ENCODE measurements at regions not wholly inside any gene's neighbourhood (a gene's known extent, or its start where the extent isn't known, plus 50 kb on each side); places are given as distances from the start of the nearest gene placed in this dataset.
"Not testable (repeated sequence)": the region's sequence is repeated elsewhere in the genome, so short reads cannot be mapped to it uniquely, and the experiment has no call there.

DNA sequence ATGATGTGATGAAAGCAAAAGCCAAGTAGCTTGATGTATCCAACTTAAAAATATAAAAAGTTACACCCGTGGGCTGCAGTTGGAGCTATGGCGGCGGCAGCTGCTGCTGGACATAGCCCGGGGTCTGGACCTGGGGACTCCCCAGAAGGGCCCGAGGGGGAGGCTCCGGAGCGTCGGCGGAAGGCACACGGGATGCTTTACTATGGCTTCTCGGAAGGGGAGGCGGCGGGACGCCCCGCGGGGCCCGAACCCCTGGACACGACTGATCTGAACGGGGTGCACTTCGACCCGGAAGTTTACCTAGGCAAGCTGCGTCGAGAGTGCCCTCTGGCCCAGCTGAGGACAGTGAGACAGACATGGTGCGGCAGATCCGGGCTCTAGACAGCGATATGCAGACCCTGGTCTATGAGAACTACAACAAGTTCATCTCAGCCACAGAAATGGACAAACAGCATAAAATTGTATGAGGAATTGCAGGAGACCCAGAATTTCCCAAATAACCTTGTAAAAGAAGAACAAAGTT lies 109.5 kb upstream of the EEF2KMT start:
- TF ChIP-seq, protein P1, sequence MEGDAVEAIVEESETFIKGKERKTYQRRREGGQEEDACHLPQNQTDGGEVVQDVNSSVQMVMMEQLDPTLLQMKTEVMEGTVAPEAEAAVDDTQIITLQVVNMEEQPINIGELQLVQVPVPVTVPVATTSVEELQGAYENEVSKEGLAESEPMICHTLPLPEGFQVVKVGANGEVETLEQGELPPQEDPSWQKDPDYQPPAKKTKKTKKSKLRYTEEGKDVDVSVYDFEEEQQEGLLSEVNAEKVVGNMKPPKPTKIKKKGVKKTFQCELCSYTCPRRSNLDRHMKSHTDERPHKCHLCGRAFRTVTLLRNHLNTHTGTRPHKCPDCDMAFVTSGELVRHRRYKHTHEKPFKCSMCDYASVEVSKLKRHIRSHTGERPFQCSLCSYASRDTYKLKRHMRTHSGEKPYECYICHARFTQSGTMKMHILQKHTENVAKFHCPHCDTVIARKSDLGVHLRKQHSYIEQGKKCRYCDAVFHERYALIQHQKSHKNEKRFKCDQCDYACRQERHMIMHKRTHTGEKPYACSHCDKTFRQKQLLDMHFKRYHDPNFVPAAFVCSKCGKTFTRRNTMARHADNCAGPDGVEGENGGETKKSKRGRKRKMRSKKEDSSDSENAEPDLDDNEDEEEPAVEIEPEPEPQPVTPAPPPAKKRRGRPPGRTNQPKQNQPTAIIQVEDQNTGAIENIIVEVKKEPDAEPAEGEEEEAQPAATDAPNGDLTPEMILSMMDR (IDR thresholded peaks at IDR 0.05; ENCODE audit: partially characterized antibody, unreplicated experiment): no peak
- no peak overlapping the region for H3K4me3 Mint-ChIP-seq (ENCODE audit: unreplicated experiment)
- H3K27me3 Mint-ChIP-seq (ENCODE audit: unreplicated experiment): peaks cover 1% of the 10 kb centered on the region

DNA sequence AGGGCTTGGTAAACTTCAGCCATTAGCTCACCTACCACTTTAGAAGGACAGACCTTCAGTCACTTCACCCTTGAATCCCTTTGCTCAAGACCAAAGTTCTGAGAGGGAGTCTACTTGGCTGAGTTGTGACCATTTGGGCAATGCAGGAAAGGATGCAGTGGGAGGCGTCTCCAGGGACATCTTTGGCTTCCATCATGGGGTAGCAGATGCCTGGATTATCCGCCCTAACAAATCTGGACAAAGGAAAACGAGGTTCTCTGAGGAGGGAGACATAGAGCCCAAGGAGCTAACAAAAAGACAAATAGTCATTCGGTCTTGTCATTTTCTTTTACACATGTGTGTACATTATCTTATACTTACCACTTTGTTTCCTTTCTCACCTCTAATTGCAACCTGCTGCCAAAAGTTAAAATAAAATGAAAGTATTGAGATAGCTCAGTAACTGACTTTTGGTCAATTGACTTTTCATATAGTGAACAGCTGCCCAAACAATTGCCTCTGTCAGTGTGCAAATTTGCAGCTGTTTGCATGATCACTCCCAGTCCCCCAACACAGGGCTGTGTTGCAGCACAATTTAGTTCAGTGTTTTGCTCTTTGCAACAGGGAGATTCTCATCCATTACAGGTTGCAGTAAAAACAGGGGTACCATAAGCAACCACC lies 108.9 kb upstream of the EEF2KMT start:
- Mint-ChIP-seq H3K27ac (ENCODE audit: unreplicated experiment) (peak overlapping the region; percentile 86), H3K9me3 (ENCODE audit: unreplicated experiment) (no peaks in the 10 kb centered on the region), H3K27me3 (ENCODE audit: unreplicated experiment) (peaks cover 1% of the 10 kb centered on the region), H3K4me1 (ENCODE audit: low read depth, unreplicated experiment) (no peaks in the 10 kb centered on the region), H3K4me3 (ENCODE audit: unreplicated experiment) (no peak overlapping the region), H3K36me3 (ENCODE audit: unreplicated experiment) (peaks cover 6% of the 10 kb centered on the region)
- TF ChIP-seq, protein P1 (IDR thresholded peaks at IDR 0.05; ENCODE audit: partially characterized antibody, unreplicated experiment): no peak
- DNase-seq: peak; percentile 31

More for the DNA sequence above, 109.5 kb upstream of the EEF2KMT start:
- H3K27ac Mint-ChIP-seq (ENCODE audit: unreplicated experiment): no peak overlapping the region
- H3K36me3 Mint-ChIP-seq (ENCODE audit: unreplicated experiment): peaks cover 6% of the 10 kb centered on the region
- H3K4me1 Mint-ChIP-seq (ENCODE audit: low read depth, unreplicated experiment): peaks cover 2% of the 10 kb centered on the region
- H3K9me3 Mint-ChIP-seq (ENCODE audit: unreplicated experiment): no peaks in the 10 kb centered on the region
- no peak for DNase-seq

DNA sequence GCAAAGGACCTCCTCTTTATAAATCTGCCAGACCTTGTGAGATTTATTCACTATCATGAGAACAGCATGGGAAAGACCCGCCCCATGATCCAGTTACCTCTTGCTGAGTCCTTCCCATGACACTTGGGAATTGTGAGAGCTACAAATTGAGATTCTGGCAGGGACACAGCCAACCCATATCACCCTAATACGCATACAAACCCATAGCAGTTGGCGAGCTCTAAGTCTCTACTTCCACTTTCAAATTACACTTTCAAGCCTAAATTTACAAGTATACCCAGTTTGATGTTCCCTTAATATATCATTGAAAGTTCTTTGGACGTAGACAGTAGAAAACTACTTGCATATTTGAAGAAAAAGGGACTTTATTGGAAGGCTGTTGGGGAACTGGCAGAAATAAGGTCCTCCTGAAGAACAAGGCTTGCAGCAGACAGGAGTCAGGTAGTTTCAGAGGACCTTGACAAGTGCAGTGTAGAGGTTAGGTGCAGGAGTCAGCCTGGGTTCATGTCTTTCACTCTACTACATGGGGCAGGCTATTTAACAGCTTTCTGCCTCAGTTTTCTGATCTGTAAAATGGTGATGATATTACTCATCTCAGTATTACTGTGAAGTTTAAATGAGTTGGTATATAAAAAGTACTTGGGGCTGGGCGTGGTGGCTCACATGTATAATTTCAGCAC lies 107.9 kb upstream of the EEF2KMT start:
- H3K4me1 Mint-ChIP-seq (ENCODE audit: low read depth, unreplicated experiment): no peaks in the 10 kb centered on the region
- no peak overlapping the region for H3K4me3 Mint-ChIP-seq (ENCODE audit: unreplicated experiment)
- no peaks in the 10 kb centered on the region for H3K9me3 Mint-ChIP-seq (ENCODE audit: unreplicated experiment)
- DNase-seq: no peak
- H3K27me3 Mint-ChIP-seq (ENCODE audit: unreplicated experiment): peaks cover 1% of the 10 kb centered on the region
- H3K36me3 Mint-ChIP-seq (ENCODE audit: unreplicated experiment): peaks cover 6% of the 10 kb centered on the region
- TF ChIP-seq, protein P1 (IDR thresholded peaks at IDR 0.05; ENCODE audit: partially characterized antibody, unreplicated experiment): no peak
- no peak overlapping the region for H3K27ac Mint-ChIP-seq (ENCODE audit: unreplicated experiment)

DNA sequence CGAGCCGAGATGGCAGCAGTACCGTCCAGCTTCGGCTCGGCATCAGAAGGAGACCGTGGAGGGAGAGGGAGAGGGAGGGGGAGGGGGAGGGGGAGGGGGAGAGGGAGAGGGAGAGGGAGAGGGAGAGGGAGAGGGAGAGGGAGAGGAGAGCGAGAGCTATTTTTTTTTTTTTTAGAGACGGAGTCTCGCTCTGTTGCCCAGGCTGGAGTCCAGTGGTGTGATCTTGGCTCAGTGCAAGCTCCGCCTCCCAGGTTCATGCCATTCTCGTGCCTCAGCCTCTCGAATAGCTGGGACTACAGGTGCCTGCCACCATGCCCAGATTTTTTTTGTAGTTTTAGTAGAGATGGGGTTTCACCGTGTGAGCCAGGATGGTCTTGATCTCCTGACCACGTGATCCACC lies 106.1 kb upstream of the EEF2KMT start:
- H3K4me3 Mint-ChIP-seq (ENCODE audit: unreplicated experiment); H3K27ac Mint-ChIP-seq (ENCODE audit: unreplicated experiment); H3K36me3 Mint-ChIP-seq (ENCODE audit: unreplicated experiment); H3K27me3 Mint-ChIP-seq (ENCODE audit: unreplicated experiment); H3K4me1 Mint-ChIP-seq (ENCODE audit: low read depth, unreplicated experiment); DNase-seq; H3K9me3 Mint-ChIP-seq (ENCODE audit: unreplicated experiment): not testable (repeated sequence)

DNA sequence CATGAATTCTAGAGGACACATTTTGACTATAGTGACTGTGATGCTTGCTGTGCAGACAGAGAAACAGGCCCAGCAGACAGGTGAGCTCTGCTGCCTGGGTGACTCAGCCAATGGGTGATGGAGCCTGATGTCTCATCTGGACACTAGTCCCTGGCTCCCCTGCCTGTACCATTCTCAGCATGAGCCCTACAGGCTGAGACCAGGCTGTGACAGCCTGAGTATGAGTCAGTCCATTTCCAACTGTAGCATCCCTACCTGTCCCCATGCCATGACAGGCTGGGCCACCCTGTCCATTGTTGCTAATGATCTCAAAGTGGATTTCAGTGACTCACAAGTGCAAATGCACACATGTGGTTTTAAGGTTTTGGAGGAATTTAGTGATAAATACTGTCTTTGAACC lies 102.5 kb upstream of the EEF2KMT start:
- Mint-ChIP-seq H3K36me3 (ENCODE audit: unreplicated experiment) (peaks cover 6% of the 10 kb centered on the region), H3K27me3 (ENCODE audit: unreplicated experiment) (peaks cover 3% of the 10 kb centered on the region), H3K4me3 (ENCODE audit: unreplicated experiment) (no peak overlapping the region), H3K9me3 (ENCODE audit: unreplicated experiment) (no peaks in the 10 kb centered on the region), H3K27ac (ENCODE audit: unreplicated experiment) (no peak overlapping the region), H3K4me1 (ENCODE audit: low read depth, unreplicated experiment) (no peaks in the 10 kb centered on the region)
- DNase-seq: no peak
- TF ChIP-seq, protein P1 (IDR thresholded peaks at IDR 0.05; ENCODE audit: partially characterized antibody, unreplicated experiment): no peak

All from glutamatergic neuron (in vitro differentiated cells).